ENCODE measurements at regions not wholly inside any gene's neighbourhood (a gene's known extent, or its start where the extent isn't known, plus 50 kb on each side); places are given as distances from the start of the nearest gene placed in this dataset.
"Not testable (repeated sequence)": the region's sequence is repeated elsewhere in the genome, so short reads cannot be mapped to it uniquely, and the experiment has no call there.

DNA sequence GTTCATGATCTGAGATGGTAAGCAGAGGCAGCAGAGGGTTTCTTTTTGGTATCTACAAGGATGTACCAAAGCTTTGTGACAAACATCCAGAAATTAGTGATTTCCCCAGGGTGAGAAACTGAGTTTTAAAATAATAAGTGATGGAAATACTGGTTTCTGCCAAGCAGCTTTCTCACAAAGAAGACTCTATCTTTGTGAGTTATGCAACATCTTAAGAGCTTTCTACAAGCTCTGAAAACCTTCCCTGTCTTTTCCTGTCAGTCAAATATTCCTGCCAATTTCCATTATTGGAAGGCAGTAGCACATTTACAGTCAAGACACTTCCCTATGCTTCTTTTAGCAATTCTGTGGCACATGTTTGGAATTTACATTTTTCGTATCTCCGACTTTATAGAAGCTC, 264.7 kb upstream of the SPTLC3 start:
- H3K36me3 ChIP-seq (ENCODE audit: control insufficient read depth, insufficient read depth, low read length): no peaks in the 10 kb centered on the region
- H3K27me3 ChIP-seq (ENCODE audit: control insufficient read depth, insufficient read depth, low read length): no peaks in the 10 kb centered on the region
- no peak overlapping the region for H3K4me3 ChIP-seq (ENCODE audit: low read depth, low read length)
- TF ChIP-seq, protein P1, sequence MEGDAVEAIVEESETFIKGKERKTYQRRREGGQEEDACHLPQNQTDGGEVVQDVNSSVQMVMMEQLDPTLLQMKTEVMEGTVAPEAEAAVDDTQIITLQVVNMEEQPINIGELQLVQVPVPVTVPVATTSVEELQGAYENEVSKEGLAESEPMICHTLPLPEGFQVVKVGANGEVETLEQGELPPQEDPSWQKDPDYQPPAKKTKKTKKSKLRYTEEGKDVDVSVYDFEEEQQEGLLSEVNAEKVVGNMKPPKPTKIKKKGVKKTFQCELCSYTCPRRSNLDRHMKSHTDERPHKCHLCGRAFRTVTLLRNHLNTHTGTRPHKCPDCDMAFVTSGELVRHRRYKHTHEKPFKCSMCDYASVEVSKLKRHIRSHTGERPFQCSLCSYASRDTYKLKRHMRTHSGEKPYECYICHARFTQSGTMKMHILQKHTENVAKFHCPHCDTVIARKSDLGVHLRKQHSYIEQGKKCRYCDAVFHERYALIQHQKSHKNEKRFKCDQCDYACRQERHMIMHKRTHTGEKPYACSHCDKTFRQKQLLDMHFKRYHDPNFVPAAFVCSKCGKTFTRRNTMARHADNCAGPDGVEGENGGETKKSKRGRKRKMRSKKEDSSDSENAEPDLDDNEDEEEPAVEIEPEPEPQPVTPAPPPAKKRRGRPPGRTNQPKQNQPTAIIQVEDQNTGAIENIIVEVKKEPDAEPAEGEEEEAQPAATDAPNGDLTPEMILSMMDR (IDR thresholded peaks at IDR 0.05; ENCODE audit: insufficient read depth, low read length, poor library complexity, severe bottlenecking): no peak
- DNase-seq (ENCODE audit: low read depth): no peak

DNA sequence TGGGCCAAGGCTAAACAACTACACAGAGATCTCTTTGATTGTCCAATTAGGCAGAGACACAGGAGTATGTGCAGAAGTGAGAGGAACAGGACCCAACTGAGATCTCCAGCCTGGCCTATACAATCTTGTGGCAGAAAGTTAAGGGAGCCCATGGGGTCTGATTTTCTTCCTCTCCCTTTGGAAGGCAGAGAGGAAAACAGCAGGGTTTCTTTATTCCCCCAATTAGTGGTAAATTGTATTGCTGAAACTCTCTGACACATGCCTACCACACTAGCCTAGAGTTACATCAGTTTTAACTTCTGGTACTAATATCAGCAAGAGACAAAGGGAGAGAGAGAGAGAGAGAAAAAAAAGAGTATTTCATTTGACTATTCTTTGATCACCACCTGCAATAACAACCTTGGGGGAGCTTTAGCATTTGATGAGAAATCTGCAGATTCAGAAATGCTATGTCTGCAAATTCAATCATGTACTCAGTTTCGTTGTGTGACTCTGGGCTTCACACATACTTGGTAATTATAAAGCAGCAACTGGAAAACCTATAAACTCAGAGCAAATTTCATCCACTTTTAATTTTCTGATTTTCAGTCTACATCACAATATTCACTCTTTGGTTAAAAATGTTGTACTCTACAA, 260.3 kb upstream of the SPTLC3 start:
- Histone ChIP-seq H3K36me3 (ENCODE audit: control insufficient read depth, insufficient read depth, low read length) (no peaks in the 10 kb centered on the region), H3K27me3 (ENCODE audit: control insufficient read depth, insufficient read depth, low read length) (no peaks in the 10 kb centered on the region), H3K4me3 (ENCODE audit: low read depth, low read length) (no peak overlapping the region)
- no peak for DNase-seq (ENCODE audit: low read depth)
- TF ChIP-seq, protein P1 (IDR thresholded peaks at IDR 0.05; ENCODE audit: insufficient read depth, low read length, poor library complexity, severe bottlenecking): no peak

DNA sequence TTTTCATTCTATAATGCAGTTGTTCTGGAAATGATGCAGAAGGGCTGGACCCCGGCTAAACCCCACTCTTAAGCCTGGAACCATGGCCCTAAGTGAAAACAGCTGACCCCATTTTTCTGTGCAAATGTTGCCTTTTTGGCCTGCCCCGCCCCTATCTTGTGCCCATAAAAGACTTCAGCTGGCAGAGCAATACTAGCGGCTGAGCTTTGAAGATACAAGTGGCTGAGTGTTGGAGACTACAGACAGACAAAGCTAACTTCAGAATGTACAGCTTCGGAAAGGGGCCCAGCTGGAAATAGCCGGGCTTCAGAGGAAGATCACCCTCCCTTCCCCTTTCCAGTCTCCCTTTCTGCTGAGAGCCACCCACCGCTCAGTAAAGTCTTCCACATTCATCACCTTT, 258.6 kb upstream of the SPTLC3 start:
- no peaks in the 10 kb centered on the region for H3K27me3 ChIP-seq (ENCODE audit: control insufficient read depth, insufficient read depth, low read length)
- H3K4me3 ChIP-seq (ENCODE audit: low read depth, low read length): no peak overlapping the region
- no peak for DNase-seq (ENCODE audit: low read depth)
- TF ChIP-seq, protein P1 (IDR thresholded peaks at IDR 0.05; ENCODE audit: insufficient read depth, low read length, poor library complexity, severe bottlenecking): no peak
- no peaks in the 10 kb centered on the region for H3K36me3 ChIP-seq (ENCODE audit: control insufficient read depth, insufficient read depth, low read length)

DNA sequence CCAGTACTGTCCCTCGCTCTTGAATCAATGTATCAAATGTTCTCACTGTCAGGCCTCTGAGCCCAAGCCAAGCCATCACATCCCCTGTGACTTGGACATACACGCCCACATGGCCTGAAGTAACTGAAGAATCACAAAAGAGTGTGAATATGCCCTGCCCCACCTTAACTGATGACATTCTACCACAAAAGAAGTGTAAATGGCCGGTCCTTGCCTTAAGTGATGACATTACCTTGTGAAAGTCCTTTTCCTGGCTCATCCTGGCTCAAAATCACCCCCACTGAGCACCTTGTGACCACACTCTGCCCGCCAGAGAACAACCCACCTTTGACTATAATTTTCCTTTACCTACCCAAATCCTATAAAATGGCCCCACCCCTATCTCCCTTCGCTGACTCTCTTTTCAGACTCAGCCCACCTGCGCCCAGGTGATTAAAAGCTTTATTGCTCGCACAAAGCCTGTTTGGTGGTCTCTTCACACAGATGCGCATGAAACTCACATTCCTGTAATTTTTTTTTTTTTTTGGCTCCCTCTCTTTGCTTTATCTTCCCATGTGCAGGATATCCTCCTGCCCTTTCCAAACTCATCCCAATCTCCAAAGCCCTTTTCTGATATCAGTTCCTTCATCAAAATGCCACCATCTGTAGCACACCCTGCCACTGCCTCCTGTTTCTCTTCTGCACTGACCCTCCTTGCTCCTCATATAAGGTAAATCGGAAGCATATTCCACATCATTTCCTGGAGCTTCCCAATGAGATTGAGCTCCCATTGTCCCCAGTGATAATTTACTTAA, 255.7 kb upstream of the SPTLC3 start:
- H3K27me3 ChIP-seq (ENCODE audit: control insufficient read depth, insufficient read depth, low read length); H3K36me3 ChIP-seq (ENCODE audit: control insufficient read depth, insufficient read depth, low read length); H3K4me3 ChIP-seq (ENCODE audit: low read depth, low read length); DNase-seq (ENCODE audit: low read depth): not testable (repeated sequence)

DNA sequence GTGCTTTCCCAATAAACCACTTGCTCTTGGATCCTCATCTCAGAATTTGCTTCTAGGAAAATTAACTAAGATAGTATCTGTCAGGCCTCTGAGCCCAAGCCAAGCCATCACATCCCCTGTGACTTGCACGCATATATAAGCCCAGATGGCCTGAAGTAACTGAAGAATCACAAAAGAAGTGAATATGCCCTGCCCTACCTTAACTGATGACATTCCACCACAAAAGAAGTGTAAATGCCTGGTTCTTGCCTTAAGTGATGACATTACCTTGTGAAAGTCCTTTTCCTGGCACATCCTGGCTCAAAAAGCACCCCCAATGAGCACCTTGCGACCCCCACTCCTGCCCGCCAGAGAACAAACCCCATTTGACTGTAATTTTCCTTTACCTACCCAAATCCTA, 255.0 kb upstream of the SPTLC3 start:
- DNase-seq (ENCODE audit: low read depth); H3K4me3 ChIP-seq (ENCODE audit: low read depth, low read length); H3K36me3 ChIP-seq (ENCODE audit: control insufficient read depth, insufficient read depth, low read length); H3K27me3 ChIP-seq (ENCODE audit: control insufficient read depth, insufficient read depth, low read length): not testable (repeated sequence)

DNA sequence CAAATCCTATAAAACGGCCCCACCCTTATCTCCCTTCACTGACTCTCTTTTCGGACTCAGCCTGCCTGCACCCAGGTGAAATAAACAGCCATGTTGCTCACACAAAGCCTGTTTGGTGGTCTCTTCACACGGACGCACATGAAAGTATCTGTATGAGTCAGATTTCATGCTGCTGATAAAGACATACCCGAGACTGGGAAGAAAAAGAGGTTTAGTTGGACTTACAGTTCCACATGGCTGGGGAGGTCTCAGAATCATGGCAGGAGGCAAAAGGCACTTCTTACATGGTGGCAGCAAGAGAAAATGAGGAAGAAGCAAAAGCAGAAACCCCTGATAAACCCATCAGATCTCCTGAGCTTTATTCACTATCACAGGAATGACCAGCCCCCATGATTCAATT, 249.3 kb upstream of the SPTLC3 start:
- DNase-seq (ENCODE audit: low read depth); H3K36me3 ChIP-seq (ENCODE audit: control insufficient read depth, insufficient read depth, low read length); H3K27me3 ChIP-seq (ENCODE audit: control insufficient read depth, insufficient read depth, low read length); H3K4me3 ChIP-seq (ENCODE audit: low read depth, low read length): not testable (repeated sequence)

DNA sequence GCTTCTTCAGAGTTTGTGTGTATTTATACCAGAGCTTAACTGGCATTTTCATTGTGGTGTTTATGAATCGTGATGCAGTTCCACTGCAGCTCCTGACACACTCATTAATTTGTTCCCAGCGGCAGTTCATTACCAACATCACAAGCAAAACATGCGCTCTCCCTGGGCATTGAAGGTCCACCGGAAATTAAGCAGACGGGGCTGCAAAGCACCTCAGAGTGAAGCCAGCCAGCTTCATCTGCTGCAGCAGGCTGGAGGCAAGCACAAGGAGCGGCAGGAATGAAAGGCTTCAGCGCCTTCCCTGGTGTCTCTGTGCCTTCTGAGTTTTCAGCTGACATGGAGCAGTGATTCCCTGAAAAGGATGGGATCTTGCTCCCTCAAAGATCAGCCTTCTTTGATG, 246.0 kb upstream of the SPTLC3 start:
- TF ChIP-seq, protein P1 (IDR thresholded peaks at IDR 0.05; ENCODE audit: insufficient read depth, low read length, poor library complexity, severe bottlenecking): no peak
- H3K27me3 ChIP-seq (ENCODE audit: control insufficient read depth, insufficient read depth, low read length): no peaks in the 10 kb centered on the region
- no peak for DNase-seq (ENCODE audit: low read depth)
- no peak overlapping the region for H3K4me3 ChIP-seq (ENCODE audit: low read depth, low read length)
- H3K36me3 ChIP-seq (ENCODE audit: control insufficient read depth, insufficient read depth, low read length): no peaks in the 10 kb centered on the region
